Adrenal gland (tissue), 9 donors: ENCODE measurements at regions not wholly inside any gene's neighbourhood (a gene's known extent, or its start where the extent isn't known, plus 50 kb on each side); places are given as distances from the start of the nearest gene placed in this dataset.

ENCODE experiments used
- DNase-seq, 7 donors: peaks; one replicate each; pipeline ENCODE4 v3.0.0-alpha.2; 2019 to 2020
- H3K27ac ChIP-seq, 5 donors: fragments of 200-600 bp; sonication (generic) in 4 of 5; 1 replicate in 3 of 5; 2 replicates in 2 of 5; pipeline versions ENCODE4 v1.5.1 to v1.8.0; 2016 to 2020; ENCODE audit warnings: mild to moderate bottlenecking in 1 of 5
- H3K27me3 ChIP-seq: fragments of 200-600 bp; 2 replicates; pipeline ENCODE4 v1.8.0; 2021
- H3K36me3 ChIP-seq, 2 donors: fragments of 200-600 bp; replicated peaks in 1 of 2; 1 replicate in 1 of 2; 2 replicates in 1 of 2; pipeline versions ENCODE4 v1.5.1 to v1.8.0; 2018 to 2022
- H3K4me1 ChIP-seq, 2 donors: fragments of 200-600 bp; replicated peaks in 1 of 2; 1 replicate in 1 of 2; 2 replicates in 1 of 2; pipeline versions ENCODE4 v1.5.1 to v1.8.0; 2018 to 2021
- H3K4me3 ChIP-seq, 4 donors: fragments of 200-600 bp; sonication (generic) in 3 of 4; one replicate each; pipeline ENCODE4 v1.5.1; 2016 to 2018
- H3K9me3 ChIP-seq, 3 donors: fragments of 200-600 bp; sonication (generic) in 1 of 3; replicated peaks in 1 of 3; 1 replicate in 2 of 3; 2 replicates in 1 of 3; pipeline versions ENCODE4 v1.5.1 to v1.8.0; 2016 to 2021
- POLR2A ChIP-seq, 2 donors: fragments of 450-650 bp; IDR thresholded peaks; one replicate each; pipeline ENCODE4 v1.6.1; 2017; ENCODE audit warnings: antibody characterized with exemption in 2 of 2, mild to moderate bottlenecking in 2 of 2, moderate library complexity in 1 of 2
- WGBS, 4 donors: extraction: QIAGEN DNeasy Blood & Tissue Kit in 2 of 4; methylation state at CpG; one replicate each; pipeline versions ENCODE4 v1.1.5 to v1.1.7; 2013 to 2017; 5-methylcytosine and 5-hydroxymethylcytosine counted together
- intact Hi-C, 2 donors: fragments of 100-400 bp; cut with DNase I; formaldehyde crosslinking; loops; one replicate each; pipeline versions ENCODE4 v1.14.1 to v1.15.0; 2022 to 2023
- TF ChIP-seq, protein P1 (sequence below), 6 experiments: fragments of 450-650 bp in 4 of 6; fragments of 200-600 bp in 2 of 6; sonication (generic) in 1 of 6; IDR thresholded peaks; 1 replicate in 5 of 6; 2 replicates in 1 of 6; pipeline versions ENCODE4 v1.5.1 to v1.8.0; 2016 to 2021; ENCODE audit warnings: antibody characterized with exemption in 6 of 6, mild to moderate bottlenecking in 2 of 6, moderate library complexity in 1 of 6
- donor health status: healthy with polysubstance abuse.
- donor health status: Bipolar disorder and iron deficiency.
- donor health status: DM: yes; HTN: yes; CAD: no.
- donor health status: DM: no; HTN: no; CAD: no.
- donor health status: DM: no; HTN: no; CAD: no.

DNA sequence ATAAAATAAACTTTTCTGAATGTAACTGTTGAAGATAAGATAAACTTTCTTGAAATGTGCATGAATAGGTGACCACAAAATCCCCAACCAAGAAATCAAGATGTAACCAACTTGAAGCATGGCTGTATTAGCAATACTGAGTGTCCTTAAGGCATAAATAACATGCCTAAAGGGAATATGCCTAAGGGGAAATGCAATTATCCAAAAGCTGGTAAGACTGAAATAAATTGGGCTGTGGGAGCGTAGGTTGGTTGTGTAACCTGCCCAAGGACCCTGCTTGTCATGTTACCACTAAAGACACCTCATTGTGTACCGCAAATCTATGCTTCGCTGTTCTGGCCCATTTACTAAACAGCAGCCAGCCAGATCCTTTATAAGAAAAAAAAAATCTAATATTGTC, 200.8 kb upstream of the PDE10A start:
- TF ChIP-seq POLR2A (IDR thresholded peaks at IDR 0.05): no peak
- TF ChIP-seq, protein P1, sequence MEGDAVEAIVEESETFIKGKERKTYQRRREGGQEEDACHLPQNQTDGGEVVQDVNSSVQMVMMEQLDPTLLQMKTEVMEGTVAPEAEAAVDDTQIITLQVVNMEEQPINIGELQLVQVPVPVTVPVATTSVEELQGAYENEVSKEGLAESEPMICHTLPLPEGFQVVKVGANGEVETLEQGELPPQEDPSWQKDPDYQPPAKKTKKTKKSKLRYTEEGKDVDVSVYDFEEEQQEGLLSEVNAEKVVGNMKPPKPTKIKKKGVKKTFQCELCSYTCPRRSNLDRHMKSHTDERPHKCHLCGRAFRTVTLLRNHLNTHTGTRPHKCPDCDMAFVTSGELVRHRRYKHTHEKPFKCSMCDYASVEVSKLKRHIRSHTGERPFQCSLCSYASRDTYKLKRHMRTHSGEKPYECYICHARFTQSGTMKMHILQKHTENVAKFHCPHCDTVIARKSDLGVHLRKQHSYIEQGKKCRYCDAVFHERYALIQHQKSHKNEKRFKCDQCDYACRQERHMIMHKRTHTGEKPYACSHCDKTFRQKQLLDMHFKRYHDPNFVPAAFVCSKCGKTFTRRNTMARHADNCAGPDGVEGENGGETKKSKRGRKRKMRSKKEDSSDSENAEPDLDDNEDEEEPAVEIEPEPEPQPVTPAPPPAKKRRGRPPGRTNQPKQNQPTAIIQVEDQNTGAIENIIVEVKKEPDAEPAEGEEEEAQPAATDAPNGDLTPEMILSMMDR (IDR thresholded peaks at IDR 0.05): no peak
- no peaks in the 10 kb centered on the region for H3K27me3 ChIP-seq
- no peaks in the 10 kb centered on the region for H3K36me3 ChIP-seq
- DNase-seq: no peak
- 55 to 97% (median 76%) methylated on average over 3 of the region's 3 CpGs for WGBS, 4 donors
- no peak overlapping the region for H3K27ac ChIP-seq
- peaks cover 0 to 6% (median 0%) of the 10 kb centered on the region in 3 donors for H3K9me3 ChIP-seq
- no peak overlapping the region for H3K4me3 ChIP-seq
- no peaks in the 10 kb centered on the region for H3K4me1 ChIP-seq
- intact Hi-C loops: no loop called here

GRCh38 chr6:165862813-165863212, 199.8 kb upstream of the PDE10A start:
- Histone ChIP-seq H3K36me3 (no peaks in the 10 kb centered on the region), H3K9me3 (peaks cover 0 to 6% (median 0%) of the 10 kb centered on the region in 3 donors), H3K4me3 (no peak overlapping the region), H3K4me1 (no peaks in the 10 kb centered on the region), H3K27me3 (no peaks in the 10 kb centered on the region), H3K27ac (no peak overlapping the region)
- intact Hi-C loops: no loop called here
- DNase-seq: no peak
- 88 to 97% (median 91%) methylated on average over 4 of the region's 4 CpGs for WGBS, 4 donors
- TF ChIP-seq, protein P1 (IDR thresholded peaks at IDR 0.05): no peak
- no peak for TF ChIP-seq POLR2A (IDR thresholded peaks at IDR 0.05)

GRCh38 chr6:165861226-165861625, 198.2 kb upstream of the PDE10A start:
- TF ChIP-seq, protein P1 (IDR thresholded peaks at IDR 0.05): no peak
- TF ChIP-seq POLR2A (IDR thresholded peaks at IDR 0.05): no peak
- no peaks in the 10 kb centered on the region for H3K9me3 ChIP-seq
- intact Hi-C loops: no loop called here
- no peaks in the 10 kb centered on the region for H3K27me3 ChIP-seq
- DNase-seq: no peak
- no peaks in the 10 kb centered on the region for H3K36me3 ChIP-seq
- no peaks in the 10 kb centered on the region for H3K4me1 ChIP-seq
- H3K27ac ChIP-seq: no peak overlapping the region
- no peak overlapping the region for H3K4me3 ChIP-seq
- 68 to 78% (median 72%) methylated on average over 6 of the region's 6 CpGs for WGBS, 4 donors

DNA sequence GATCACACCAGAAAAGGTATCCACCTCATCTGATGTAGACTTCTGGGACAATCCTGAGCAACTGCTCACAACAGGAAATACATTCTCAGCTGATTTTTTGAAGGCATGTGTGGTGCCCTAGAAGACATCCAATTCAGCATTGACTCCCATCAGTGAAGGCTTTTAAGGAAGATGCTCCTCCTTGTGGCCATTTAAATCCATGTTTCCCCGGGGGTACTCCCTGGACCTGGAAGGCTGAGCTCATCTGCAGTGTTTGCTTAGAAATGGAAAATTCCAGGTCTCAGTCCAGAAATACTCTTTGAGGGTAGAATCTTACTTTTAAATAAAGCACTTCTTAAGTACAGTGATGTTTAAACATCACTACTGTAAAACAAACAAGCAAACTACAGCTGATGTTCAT, 195.5 kb upstream of the PDE10A start:
- TF ChIP-seq, protein P1 (IDR thresholded peaks at IDR 0.05): no peak
- no peak for TF ChIP-seq POLR2A (IDR thresholded peaks at IDR 0.05)
- H3K4me3 ChIP-seq: no peak overlapping the region
- WGBS, 4 donors: 50 to 72% (median 68%) methylated on average over 1 of the region's 1 CpG
- no peak for DNase-seq
- H3K9me3 ChIP-seq: no peaks in the 10 kb centered on the region
- intact Hi-C loops: loop anchor here in 1 of 2 donors (10.0 kb wide), 2 partner anchors 124 to 414 kb away; no protein-coding TSS in a partner anchor
- H3K27me3 ChIP-seq: peaks cover 9% of the 10 kb centered on the region
- no peaks in the 10 kb centered on the region for H3K36me3 ChIP-seq
- H3K27ac ChIP-seq: no peak overlapping the region
- H3K4me1 ChIP-seq: no peaks in the 10 kb centered on the region
